ENCODE measurements at regions not wholly inside any gene's neighbourhood (a gene's known extent, or its start where the extent isn't known, plus 50 kb on each side); places are given as distances from the start of the nearest gene placed in this dataset.

- TF ChIP-seq POLR2A (IDR thresholded peaks at IDR 0.05) (no peak), POLR2AphosphoS5 (IDR thresholded peaks at IDR 0.05; ENCODE audit: insufficient read depth in 1 of 2, low read depth in 1 of 2) (no peak)
- TF ChIP-seq, protein P1, sequence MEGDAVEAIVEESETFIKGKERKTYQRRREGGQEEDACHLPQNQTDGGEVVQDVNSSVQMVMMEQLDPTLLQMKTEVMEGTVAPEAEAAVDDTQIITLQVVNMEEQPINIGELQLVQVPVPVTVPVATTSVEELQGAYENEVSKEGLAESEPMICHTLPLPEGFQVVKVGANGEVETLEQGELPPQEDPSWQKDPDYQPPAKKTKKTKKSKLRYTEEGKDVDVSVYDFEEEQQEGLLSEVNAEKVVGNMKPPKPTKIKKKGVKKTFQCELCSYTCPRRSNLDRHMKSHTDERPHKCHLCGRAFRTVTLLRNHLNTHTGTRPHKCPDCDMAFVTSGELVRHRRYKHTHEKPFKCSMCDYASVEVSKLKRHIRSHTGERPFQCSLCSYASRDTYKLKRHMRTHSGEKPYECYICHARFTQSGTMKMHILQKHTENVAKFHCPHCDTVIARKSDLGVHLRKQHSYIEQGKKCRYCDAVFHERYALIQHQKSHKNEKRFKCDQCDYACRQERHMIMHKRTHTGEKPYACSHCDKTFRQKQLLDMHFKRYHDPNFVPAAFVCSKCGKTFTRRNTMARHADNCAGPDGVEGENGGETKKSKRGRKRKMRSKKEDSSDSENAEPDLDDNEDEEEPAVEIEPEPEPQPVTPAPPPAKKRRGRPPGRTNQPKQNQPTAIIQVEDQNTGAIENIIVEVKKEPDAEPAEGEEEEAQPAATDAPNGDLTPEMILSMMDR (IDR thresholded peaks at IDR 0.05) = no peak
These were observed 1062.2 kb upstream of the FBXO33 start for GRCh38 chr14:40494483-40494882.
